ENCODE measurements at regions not wholly inside any gene's neighbourhood (a gene's known extent, or its start where the extent isn't known, plus 50 kb on each side); places are given as distances from the start of the nearest gene placed in this dataset.

DNA sequence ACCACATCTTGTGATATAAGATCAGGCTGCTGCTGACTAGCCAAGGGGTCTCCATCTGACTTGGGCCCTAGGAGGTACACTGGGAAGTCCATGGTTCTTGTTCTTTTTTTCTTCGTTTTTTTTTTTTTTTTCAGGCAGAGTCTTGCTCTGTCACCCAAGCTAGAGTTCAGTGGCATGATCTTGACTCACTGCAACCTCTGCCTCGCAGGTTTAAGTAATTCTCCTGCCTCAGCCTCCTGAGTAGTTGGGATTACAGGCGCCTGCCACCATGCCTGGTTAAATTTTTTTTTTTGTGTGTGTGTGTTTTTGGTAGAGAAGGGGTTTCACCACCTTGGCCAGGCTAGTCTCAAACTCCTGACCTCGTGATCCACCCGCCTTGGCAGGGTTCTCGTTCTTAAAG, 178.2 kb downstream of the RMST start:
- no peak for TF ChIP-seq FOS (IDR thresholded peaks at IDR 0.05; ENCODE audit: extremely low read depth, insufficient read length)
- TF ChIP-seq, protein P1, sequence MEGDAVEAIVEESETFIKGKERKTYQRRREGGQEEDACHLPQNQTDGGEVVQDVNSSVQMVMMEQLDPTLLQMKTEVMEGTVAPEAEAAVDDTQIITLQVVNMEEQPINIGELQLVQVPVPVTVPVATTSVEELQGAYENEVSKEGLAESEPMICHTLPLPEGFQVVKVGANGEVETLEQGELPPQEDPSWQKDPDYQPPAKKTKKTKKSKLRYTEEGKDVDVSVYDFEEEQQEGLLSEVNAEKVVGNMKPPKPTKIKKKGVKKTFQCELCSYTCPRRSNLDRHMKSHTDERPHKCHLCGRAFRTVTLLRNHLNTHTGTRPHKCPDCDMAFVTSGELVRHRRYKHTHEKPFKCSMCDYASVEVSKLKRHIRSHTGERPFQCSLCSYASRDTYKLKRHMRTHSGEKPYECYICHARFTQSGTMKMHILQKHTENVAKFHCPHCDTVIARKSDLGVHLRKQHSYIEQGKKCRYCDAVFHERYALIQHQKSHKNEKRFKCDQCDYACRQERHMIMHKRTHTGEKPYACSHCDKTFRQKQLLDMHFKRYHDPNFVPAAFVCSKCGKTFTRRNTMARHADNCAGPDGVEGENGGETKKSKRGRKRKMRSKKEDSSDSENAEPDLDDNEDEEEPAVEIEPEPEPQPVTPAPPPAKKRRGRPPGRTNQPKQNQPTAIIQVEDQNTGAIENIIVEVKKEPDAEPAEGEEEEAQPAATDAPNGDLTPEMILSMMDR (IDR thresholded peaks at IDR 0.05 in 2 of 3, conservative IDR thresholded peaks at IDR 0.05 in 1 of 3; ENCODE audit: insufficient read depth in 2 of 3, low read depth in 1 of 3, low read length in 3 of 3), result no peak
- no peak for TF ChIP-seq ZNF263 (CRISPR knock-in tag; IDR thresholded peaks at IDR 0.05; ENCODE audit: borderline replicate concordance)
- TF ChIP-seq EZH2 (IDR thresholded peaks at IDR 0.05; ENCODE audit: borderline replicate concordance, low read depth, low read length), result no peak

Data from K562 (cell line).